Tongue (tissue), 1 donor: ENCODE measurements at regions not wholly inside any gene's neighbourhood (a gene's known extent, or its start where the extent isn't known, plus 50 kb on each side); places are given as distances from the start of the nearest gene placed in this dataset.
"Not testable (repeated sequence)": the region's sequence is repeated elsewhere in the genome, so short reads cannot be mapped to it uniquely, and the experiment has no call there.

Experiments used
- DNase-seq: peaks from one replicate; pipeline ENCODE4 v3.0.0-alpha.2; 2015

- no peak for DNase-seq
Measured at GRCh38 chrX:46298821-46299220, 246.4 kb downstream of the ZNF674 start.

- no peak for DNase-seq
Measured at GRCh38 chrX:46295963-46296362, 249.3 kb downstream of the ZNF674 start.

GRCh38 chrX:46294234-46294633 is 251.0 kb downstream of the ZNF674 start:
- DNase-seq = no peak

GRCh38 chrX:46279925-46280313 is 265.3 kb downstream of the ZNF674 start:
- no peak for DNase-seq

- DNase-seq = no peak
Measured at GRCh38 chrX:46279214-46279924, 265.9 kb downstream of the ZNF674 start.

- DNase-seq = no peak
Measured at GRCh38 chrX:46278572-46278971, 266.6 kb downstream of the ZNF674 start.

GRCh38 chrX:46268412-46268811 is 276.8 kb downstream of the ZNF674 start:
- DNase-seq = no peak

- DNase-seq = no peak
Measured at GRCh38 chrX:46263494-46263893, 281.7 kb downstream of the ZNF674 start.

GRCh38 chrX:46262304-46262703 is 282.9 kb downstream of the ZNF674 start:
- DNase-seq = no peak

- DNase-seq = no peak
Measured at GRCh38 chrX:46260499-46260898, 284.7 kb downstream of the ZNF674 start.

GRCh38 chrX:46258356-46258755 is 286.9 kb downstream of the ZNF674 start:
- DNase-seq = no peak

GRCh38 chrX:46257451-46257879 is 287.8 kb downstream of the ZNF674 start:
- DNase-seq = no peak

GRCh38 chrX:46256875-46257274 is 288.3 kb downstream of the ZNF674 start:
- DNase-seq = no peak

GRCh38 chrX:46255046-46255445 is 290.2 kb downstream of the ZNF674 start:
- no peak for DNase-seq

- no peak for DNase-seq
Measured at GRCh38 chrX:46254641-46255040, 290.6 kb downstream of the ZNF674 start.

GRCh38 chrX:46251755-46252154 is 293.5 kb downstream of the ZNF674 start:
- no peak for DNase-seq

- no peak for DNase-seq
Measured at GRCh38 chrX:46250151-46250550, 295.1 kb downstream of the ZNF674 start.

- no peak for DNase-seq
Measured at GRCh38 chrX:46247456-46247855, 297.8 kb downstream of the ZNF674 start.

- DNase-seq = no peak
Measured at GRCh38 chrX:46244451-46244850, 300.8 kb downstream of the ZNF674 start.

- DNase-seq = no peak
Measured at GRCh38 chrX:46236411-46236810, 308.8 kb downstream of the ZNF674 start.

GRCh38 chrX:46235778-46236177 is 309.4 kb downstream of the ZNF674 start:
- DNase-seq = no peak

GRCh38 chrX:46234775-46235174 is 310.4 kb downstream of the ZNF674 start:
- peak; percentile 2 for DNase-seq

GRCh38 chrX:46228389-46228788 is 316.8 kb downstream of the ZNF674 start:
- DNase-seq = no peak

- DNase-seq = no peak
Measured at GRCh38 chrX:46226422-46226821, 318.8 kb downstream of the ZNF674 start.

- DNase-seq = not testable (repeated sequence)
Measured at GRCh38 chrX:46223499-46223898, 321.7 kb downstream of the ZNF674 start.
